Astrocyte (in vitro differentiated cells and primary cell): ENCODE measurements at regions not wholly inside any gene's neighbourhood (a gene's known extent, or its start where the extent isn't known, plus 50 kb on each side); places are given as distances from the start of the nearest gene placed in this dataset.

Experiments
- CTCF ChIP-seq: IDR thresholded peaks from 2 replicates; pipeline ENCODE4 v1.5.1; 2011; ENCODE audit warnings: low read depth, mild to moderate bottlenecking, inconsistent platforms, low read length, moderate library complexity; ENCODE audit not compliant: insufficient read depth
- EZH2 ChIP-seq: IDR thresholded peaks from 2 replicates; pipeline ENCODE4 v1.6.1; 2012; ENCODE audit warnings: mild to moderate bottlenecking, low read length, inconsistent platforms; ENCODE audit not compliant: insufficient read depth

- TF ChIP-seq CTCF = no peak
- TF ChIP-seq EZH2 = no peak
Measured at GRCh38 chr3:153722157-153722556, 399.0 kb upstream of the ARHGEF26 start.
